Stimulated activated memory B cell treated with anti-CD40 and anti-IgM and Interleukin-4, amounts not matched to agents 10 μg/mL and 1 μg/mL and 100 μg/mL, for 72 hours (primary cell): ENCODE measurements at regions not wholly inside any gene's neighbourhood (a gene's known extent, or its start where the extent isn't known, plus 50 kb on each side); places are given as distances from the start of the nearest gene placed in this dataset.

ENCODE experiments used
- ATAC-seq: fragments of 150-1000 bp; cut with Tn5 transposase; 2 replicates; pipeline ENCODE4 v1.10.0; 2021
- H3K27ac Mint-ChIP-seq: one replicate; pipeline ENCODE4 v1.8.0; 2022; ENCODE audit warnings: mild to moderate bottlenecking, mixed read lengths
- H3K27me3 Mint-ChIP-seq: one replicate; pipeline ENCODE4 v1.8.0; 2022; ENCODE audit warnings: mixed read lengths
- H3K36me3 Mint-ChIP-seq: one replicate; pipeline ENCODE4 v1.8.0; 2022; ENCODE audit warnings: mixed read lengths
- H3K4me1 Mint-ChIP-seq: one replicate; pipeline ENCODE4 v1.8.0; 2022; ENCODE audit warnings: mixed read lengths
- H3K4me3 Mint-ChIP-seq: one replicate; pipeline ENCODE4 v1.8.0; 2022; ENCODE audit warnings: mild to moderate bottlenecking, moderate library complexity, mixed read lengths
- H3K9me3 Mint-ChIP-seq: one replicate; pipeline ENCODE4 v1.8.0; 2022; ENCODE audit warnings: mixed read lengths

DNA sequence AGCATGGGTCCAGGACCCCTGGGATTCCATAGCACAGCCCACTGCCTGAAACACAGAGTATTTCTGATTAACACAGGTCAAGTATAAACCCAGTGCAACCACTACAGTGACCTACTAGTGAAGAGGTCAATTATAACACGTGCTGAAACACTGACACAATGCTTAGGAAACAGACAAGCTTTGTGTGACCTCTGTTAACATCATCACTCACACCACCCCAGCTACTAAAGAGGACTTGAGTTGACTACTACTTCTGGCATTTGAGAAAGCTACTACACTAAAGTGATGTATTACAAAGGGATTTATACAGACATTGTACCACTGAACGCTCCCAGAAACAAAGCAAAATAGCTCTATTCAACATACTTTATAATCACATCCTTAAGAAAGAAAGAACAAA is 1935.9 kb upstream of the PCDH20 start:
- H3K36me3 Mint-ChIP-seq = no peaks in the 10 kb centered on the region
- no peak overlapping the region for H3K27ac Mint-ChIP-seq
- no peaks in the 10 kb centered on the region for H3K27me3 Mint-ChIP-seq
- H3K9me3 Mint-ChIP-seq = no peaks in the 10 kb centered on the region
- H3K4me3 Mint-ChIP-seq = no peak overlapping the region
- H3K4me1 Mint-ChIP-seq = no peaks in the 10 kb centered on the region
- no peak for ATAC-seq

DNA sequence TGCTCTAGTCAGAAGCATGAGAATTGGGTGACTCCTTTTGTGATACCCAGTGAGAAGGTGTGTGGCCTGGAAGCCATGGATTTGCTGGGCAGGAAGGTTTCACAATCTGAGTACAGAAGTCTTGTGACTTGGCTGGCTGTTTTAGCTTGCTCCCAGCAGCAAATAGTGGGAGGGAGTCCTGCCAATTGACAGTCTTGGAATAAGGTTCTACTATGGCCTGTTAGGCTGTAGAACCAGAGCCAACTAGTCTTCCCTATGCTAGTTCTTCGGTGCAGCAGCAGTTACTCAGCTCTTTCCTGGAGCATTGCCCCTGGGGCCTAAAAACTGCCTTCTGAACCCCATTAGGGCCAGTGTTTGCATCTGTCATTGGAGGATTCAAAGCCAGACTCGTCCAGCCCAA is 1935.4 kb upstream of the PCDH20 start:
- Mint-ChIP-seq H3K27me3 (no peaks in the 10 kb centered on the region), H3K4me1 (no peaks in the 10 kb centered on the region), H3K4me3 (no peak overlapping the region), H3K27ac (no peak overlapping the region), H3K9me3 (no peaks in the 10 kb centered on the region), H3K36me3 (no peaks in the 10 kb centered on the region)
- ATAC-seq = no peak

DNA sequence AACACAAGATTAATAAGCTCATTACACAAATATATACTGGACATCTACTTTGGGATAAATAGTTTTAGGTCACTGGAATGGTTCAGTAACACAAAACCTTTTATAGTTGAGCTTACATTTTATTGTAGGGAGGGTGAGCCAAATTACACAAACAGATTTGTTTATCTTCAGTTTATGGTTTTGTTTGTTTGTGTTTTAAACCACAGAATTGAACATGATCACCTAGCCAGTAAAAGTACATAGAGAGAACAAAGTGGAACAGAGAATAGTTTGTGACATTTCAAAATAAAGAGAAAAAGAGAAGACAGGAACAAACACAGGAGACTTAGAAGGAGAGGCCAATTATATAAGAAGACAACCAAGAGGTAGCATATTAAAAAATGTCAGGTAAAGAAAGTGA is 1930.2 kb upstream of the PCDH20 start:
- Mint-ChIP-seq H3K9me3 (peaks cover 3% of the 10 kb centered on the region), H3K27ac (no peak overlapping the region), H3K36me3 (no peaks in the 10 kb centered on the region), H3K4me3 (no peak overlapping the region), H3K27me3 (no peaks in the 10 kb centered on the region), H3K4me1 (no peaks in the 10 kb centered on the region)
- no peak for ATAC-seq

DNA sequence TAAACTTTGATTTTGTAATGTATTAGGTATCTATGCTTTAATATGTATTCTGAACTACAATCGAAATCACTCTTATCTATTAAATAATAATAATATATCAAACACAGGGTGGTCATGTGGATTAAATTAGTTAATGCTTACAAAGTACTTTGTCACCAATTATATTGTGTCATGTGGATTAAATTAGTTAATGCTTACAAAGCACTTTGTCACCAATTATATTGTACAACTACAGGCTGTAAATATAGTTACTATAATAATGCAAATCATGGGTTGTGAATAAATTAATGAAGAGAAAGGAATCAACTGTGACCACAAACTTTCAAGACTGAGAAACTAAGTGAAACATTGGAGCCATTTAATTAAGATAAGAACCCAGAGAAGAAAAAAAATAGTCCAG is 1929.1 kb upstream of the PCDH20 start:
- Mint-ChIP-seq H3K27ac (no peak overlapping the region), H3K9me3 (peaks cover 3% of the 10 kb centered on the region), H3K4me3 (no peak overlapping the region), H3K36me3 (no peaks in the 10 kb centered on the region), H3K4me1 (no peaks in the 10 kb centered on the region), H3K27me3 (no peaks in the 10 kb centered on the region)
- ATAC-seq = no peak

DNA sequence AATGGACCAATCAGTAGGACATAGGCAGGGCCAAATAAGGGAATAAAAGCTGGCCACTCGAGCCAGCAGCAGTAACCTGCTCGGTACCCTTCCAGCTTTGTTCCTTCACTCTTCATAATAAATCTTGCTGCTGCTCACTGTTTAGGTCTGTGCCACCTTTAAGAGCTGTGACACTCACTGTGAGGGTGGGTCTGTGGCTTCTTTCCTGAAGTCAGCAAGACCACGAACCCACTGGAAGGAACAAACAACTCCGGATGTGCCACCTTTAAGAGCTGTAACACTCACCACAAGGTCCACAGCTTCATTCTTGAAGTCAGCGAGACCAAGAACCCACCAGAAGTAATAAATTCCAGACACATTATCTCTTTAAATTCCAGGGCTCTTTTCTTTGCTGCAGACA is 1922.3 kb upstream of the PCDH20 start:
- Mint-ChIP-seq H3K9me3 (peaks cover 5% of the 10 kb centered on the region), H3K36me3 (no peaks in the 10 kb centered on the region), H3K4me3 (no peak overlapping the region), H3K27me3 (no peaks in the 10 kb centered on the region), H3K4me1 (no peaks in the 10 kb centered on the region), H3K27ac (no peak overlapping the region)
- no peak for ATAC-seq

DNA sequence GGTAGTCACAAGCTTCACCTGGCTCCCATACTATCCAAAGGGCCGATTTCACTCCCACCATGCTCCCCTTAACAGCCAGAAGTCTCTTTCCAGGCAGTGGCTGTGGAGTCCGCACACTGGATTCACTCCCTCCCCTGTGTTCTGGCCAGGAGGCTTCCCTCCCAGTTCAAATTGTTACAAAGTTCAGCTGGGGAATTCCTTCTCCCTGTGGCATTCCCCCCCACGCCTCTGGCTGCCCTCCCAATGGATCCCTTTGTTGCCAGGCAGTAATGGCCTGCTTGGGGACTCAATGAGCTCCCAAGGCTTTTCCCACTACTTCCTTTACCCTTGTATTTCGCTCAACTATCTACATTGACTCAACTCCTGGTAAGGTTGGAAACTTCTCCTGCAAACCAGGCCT is 1921.4 kb upstream of the PCDH20 start:
- H3K27ac Mint-ChIP-seq = no peak overlapping the region
- no peaks in the 10 kb centered on the region for H3K27me3 Mint-ChIP-seq
- H3K9me3 Mint-ChIP-seq = peaks cover 7% of the 10 kb centered on the region
- no peaks in the 10 kb centered on the region for H3K36me3 Mint-ChIP-seq
- no peak for ATAC-seq
- H3K4me3 Mint-ChIP-seq = no peak overlapping the region
- H3K4me1 Mint-ChIP-seq = no peaks in the 10 kb centered on the region

DNA sequence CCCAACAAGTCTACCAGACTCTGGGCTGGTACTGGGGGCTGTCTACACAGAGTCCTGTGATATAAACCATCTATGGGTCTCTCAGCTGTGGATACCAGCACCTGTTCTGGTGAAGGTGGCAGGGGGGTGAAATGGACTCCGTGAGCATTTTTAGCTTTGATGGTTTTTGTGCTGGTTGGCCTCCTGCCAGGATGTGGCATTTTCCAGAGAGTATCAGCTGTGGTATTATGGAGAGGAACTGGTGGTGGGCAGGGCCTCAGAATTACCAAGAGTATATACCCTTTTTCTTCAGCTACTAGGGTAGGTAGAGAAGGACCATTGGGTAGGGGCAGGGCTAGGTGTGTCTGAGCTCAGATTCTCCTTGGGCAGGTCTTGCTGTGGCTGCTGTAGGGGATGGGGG is 1920.9 kb upstream of the PCDH20 start:
- ATAC-seq = no peak
- Mint-ChIP-seq H3K4me3 (no peak overlapping the region), H3K27me3 (no peaks in the 10 kb centered on the region), H3K36me3 (no peaks in the 10 kb centered on the region), H3K9me3 (peaks cover 7% of the 10 kb centered on the region), H3K27ac (no peak overlapping the region), H3K4me1 (no peaks in the 10 kb centered on the region)

DNA sequence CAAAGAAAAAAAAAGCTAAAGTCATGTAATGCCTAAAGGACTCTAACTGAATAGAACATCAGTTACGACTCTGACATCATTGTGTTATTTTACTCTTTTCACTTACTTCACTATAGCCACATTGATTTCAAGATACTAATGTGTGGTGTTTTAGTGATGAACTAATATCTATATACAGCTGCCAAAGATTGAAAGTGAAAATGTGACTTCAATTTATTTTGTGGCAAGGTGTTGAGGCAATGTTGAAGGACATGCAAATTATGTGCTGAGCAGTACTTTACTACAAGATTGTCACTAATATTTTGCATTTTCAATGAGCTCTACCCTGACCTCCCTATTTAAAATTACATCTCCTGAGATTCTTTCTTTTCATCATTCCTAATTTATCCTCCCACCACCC is 1911.9 kb upstream of the PCDH20 start:
- Mint-ChIP-seq H3K9me3 (peaks cover 5% of the 10 kb centered on the region), H3K4me3 (no peak overlapping the region), H3K27me3 (no peaks in the 10 kb centered on the region), H3K36me3 (no peaks in the 10 kb centered on the region), H3K27ac (no peak overlapping the region), H3K4me1 (no peaks in the 10 kb centered on the region)
- no peak for ATAC-seq

DNA sequence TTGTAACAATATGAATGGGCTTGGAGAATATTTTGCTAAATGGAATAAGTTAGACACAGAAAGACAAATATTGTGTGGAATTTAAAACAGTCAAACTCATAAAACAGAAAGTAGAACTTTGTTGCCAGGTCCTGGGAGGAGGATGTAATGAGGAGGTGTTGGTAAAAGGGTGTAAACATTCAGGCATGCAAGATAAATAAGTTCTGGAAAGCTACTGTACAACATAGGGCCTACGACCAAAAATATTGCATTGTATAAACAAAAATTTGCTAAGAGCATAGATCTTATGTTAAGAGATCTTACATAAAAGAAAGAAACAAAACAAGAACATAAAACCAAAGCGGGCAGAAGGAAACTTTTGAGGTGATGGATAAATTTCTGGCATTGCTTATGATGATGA is 1907.8 kb upstream of the PCDH20 start:
- H3K9me3 Mint-ChIP-seq = peaks cover 5% of the 10 kb centered on the region
- H3K27me3 Mint-ChIP-seq = no peaks in the 10 kb centered on the region
- H3K36me3 Mint-ChIP-seq = no peaks in the 10 kb centered on the region
- H3K4me3 Mint-ChIP-seq = no peak overlapping the region
- H3K4me1 Mint-ChIP-seq = no peaks in the 10 kb centered on the region
- no peak overlapping the region for H3K27ac Mint-ChIP-seq
- no peak for ATAC-seq

DNA sequence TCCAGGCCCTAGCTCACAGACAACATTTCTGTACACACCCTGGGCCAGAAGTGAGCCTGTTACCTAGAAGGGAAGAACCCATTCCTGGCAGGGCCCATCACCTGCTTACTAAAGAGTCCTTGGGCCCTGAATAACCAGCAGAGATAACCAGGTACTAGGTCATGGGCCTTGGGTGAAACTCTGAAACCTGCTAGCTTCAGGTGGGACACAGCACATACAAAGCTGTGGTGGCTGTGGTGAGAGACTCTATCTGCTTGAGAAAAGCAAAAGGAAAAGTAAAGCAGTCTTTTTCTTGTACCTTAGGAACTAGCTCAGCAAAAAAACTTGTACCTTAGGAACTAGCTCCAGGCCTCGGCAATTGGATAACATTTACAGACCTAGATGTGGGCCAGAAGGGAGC is 1895.9 kb upstream of the PCDH20 start:
- Mint-ChIP-seq H3K9me3 (peaks cover 6% of the 10 kb centered on the region), H3K4me1 (no peaks in the 10 kb centered on the region), H3K4me3 (no peak overlapping the region), H3K27ac (no peak overlapping the region), H3K36me3 (no peaks in the 10 kb centered on the region), H3K27me3 (no peaks in the 10 kb centered on the region)
- ATAC-seq = no peak

DNA sequence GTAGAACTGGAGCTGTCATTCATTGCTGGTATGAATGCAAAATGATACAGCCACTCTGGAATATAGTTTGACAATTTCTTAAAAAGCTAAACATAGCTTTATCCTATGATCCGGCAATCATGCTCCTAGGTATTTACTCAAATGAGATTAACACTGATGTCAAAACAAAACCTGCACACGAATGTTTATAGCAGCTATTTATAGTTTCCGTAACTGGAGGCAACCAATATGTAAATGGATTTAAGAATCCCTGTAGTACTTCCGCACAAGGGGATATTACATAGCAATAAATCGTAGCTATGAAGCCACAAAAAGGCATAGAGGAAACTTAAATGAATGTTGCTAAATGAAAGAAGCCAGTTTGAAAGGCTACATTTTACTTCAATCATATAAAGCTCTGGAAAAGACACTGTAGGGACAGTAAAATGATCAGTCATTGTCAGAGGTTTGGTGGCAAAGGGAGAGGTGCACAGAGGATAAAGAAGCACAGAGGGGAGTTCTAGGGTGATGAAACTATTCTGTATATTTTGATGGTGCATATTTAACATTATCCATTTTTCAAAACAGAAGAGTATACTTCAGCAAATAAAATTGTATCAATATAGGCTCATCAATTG is 1893.0 kb upstream of the PCDH20 start:
- H3K27me3 Mint-ChIP-seq = no peaks in the 10 kb centered on the region
- peaks cover 2% of the 10 kb centered on the region for H3K9me3 Mint-ChIP-seq
- H3K4me3 Mint-ChIP-seq = no peak overlapping the region
- no peaks in the 10 kb centered on the region for H3K36me3 Mint-ChIP-seq
- ATAC-seq = no peak
- H3K4me1 Mint-ChIP-seq = no peaks in the 10 kb centered on the region
- H3K27ac Mint-ChIP-seq = no peak overlapping the region

DNA sequence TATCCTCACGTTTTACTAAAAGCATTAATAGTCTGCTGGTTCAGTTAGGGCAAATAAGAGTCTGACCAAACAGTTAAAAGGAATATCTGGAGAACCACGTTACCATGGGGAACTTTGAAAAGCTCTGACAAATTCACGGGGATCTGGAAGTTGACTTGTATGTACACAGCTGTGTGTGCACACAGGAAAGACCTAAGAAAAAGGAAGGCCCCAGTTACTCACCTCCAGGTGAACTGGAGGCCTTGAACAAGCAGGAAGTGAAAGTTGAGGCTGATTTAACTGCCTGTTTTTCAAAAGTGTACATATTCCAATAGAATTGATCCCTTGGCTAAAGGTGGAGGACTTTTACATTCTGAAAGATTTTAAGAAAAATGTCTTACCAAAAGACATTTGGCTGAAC is 1891.6 kb upstream of the PCDH20 start:
- ATAC-seq = no peak
- H3K4me3 Mint-ChIP-seq = no peak overlapping the region
- H3K9me3 Mint-ChIP-seq = peaks cover 2% of the 10 kb centered on the region
- H3K27me3 Mint-ChIP-seq = no peaks in the 10 kb centered on the region
- no peaks in the 10 kb centered on the region for H3K4me1 Mint-ChIP-seq
- no peaks in the 10 kb centered on the region for H3K36me3 Mint-ChIP-seq
- H3K27ac Mint-ChIP-seq = no peak overlapping the region

DNA sequence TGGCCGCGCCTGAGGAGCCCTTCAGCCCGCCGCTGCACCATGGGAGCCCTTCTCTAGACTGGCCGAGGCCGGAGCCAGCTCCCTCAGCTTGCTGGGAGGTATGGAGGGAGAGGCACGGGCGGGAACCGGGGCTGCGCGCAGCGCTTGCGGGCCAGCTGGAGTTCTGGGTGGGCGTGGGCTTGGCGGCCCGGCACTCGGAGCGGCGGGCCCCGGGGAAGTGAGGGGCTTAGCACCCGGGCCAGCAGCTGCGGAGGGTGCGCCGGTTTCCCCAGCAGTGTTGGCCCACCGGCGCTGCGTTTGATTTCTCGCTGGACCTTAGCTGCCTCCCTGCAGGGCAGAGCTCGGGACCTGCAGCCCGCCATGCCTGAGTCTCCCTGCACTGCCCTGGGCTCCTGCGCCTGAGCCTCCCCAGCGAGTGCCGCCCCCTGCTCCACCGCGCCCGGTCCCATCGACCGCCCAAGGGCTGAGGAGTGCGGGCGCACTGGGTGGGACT is 1890.0 kb upstream of the PCDH20 start:
- H3K27me3 Mint-ChIP-seq = no peaks in the 10 kb centered on the region
- no peaks in the 10 kb centered on the region for H3K4me1 Mint-ChIP-seq
- peak; percentile 16 for ATAC-seq
- no peak overlapping the region for H3K27ac Mint-ChIP-seq
- H3K36me3 Mint-ChIP-seq = no peaks in the 10 kb centered on the region
- H3K4me3 Mint-ChIP-seq = no peak overlapping the region
- H3K9me3 Mint-ChIP-seq = peaks cover 2% of the 10 kb centered on the region

DNA sequence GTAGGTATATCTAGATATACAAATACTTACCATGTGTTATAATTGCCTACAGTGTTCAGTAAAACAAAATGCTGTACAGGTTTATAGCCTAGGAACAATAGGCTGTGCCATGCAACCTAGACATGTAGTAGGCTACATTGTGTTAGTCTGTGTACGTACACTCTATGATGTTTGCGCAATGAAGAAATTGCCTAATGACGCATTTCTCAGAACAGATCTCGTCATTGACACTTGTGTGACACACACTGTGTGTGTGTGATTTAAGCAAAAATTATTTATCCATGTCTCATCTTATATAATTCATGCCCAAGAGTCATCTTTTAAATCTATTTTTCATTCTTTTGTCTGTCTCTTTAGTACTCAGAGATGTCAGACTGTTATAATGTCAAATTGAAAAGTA is 1888.8 kb upstream of the PCDH20 start:
- Mint-ChIP-seq H3K27ac (no peak overlapping the region), H3K27me3 (no peaks in the 10 kb centered on the region), H3K4me3 (no peak overlapping the region), H3K9me3 (peaks cover 2% of the 10 kb centered on the region), H3K4me1 (no peaks in the 10 kb centered on the region), H3K36me3 (no peaks in the 10 kb centered on the region)
- no peak for ATAC-seq

DNA sequence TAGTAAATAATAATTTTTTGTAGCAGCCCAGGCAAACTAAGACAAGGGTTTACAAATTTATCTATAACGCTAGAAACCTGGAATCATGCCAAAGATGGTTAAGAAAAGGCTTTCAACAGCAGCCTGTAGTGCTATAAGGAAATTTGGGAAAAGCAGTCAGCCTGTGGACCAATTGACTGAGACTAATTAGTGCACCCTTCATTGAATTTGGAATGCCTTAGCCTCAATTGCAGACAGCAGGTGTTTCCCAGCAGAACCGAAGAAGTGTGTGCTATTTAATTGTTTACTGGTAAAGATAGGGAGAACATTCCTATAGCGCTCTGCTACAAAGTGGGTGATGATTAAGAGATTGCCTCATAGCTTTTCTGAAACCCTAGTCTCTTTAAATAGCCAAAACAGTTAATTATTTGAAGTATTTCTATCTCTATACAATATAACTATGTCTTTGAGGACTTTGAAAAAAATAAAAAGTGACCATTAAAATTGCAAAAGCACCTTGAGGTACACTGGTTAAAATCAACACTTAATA is 1884.3 kb upstream of the PCDH20 start:
- H3K4me3 Mint-ChIP-seq = no peak overlapping the region
- H3K36me3 Mint-ChIP-seq = no peaks in the 10 kb centered on the region
- no peak for ATAC-seq
- no peaks in the 10 kb centered on the region for H3K27me3 Mint-ChIP-seq
- H3K4me1 Mint-ChIP-seq = no peaks in the 10 kb centered on the region
- no peak overlapping the region for H3K27ac Mint-ChIP-seq
- H3K9me3 Mint-ChIP-seq = no peaks in the 10 kb centered on the region

DNA sequence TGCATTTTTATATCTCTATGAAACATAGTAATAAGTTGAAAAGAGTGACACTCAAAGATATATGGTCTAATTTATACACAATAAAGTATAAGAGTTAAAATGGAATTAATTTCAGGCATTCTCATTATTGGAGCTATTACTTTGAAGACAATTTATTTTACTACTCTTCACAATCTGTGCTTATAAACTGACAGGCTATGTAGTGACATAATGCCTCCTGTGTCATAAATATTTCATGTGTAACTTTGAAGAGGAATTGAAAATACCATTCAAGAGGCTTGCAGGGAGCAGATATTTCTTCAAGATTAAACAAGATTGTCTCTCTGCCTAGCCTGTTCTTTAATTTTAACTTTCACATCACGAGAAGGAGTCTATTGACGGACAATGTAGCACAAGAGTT is 1881.5 kb upstream of the PCDH20 start:
- Mint-ChIP-seq H3K4me3 (no peak overlapping the region), H3K27me3 (no peaks in the 10 kb centered on the region), H3K27ac (no peak overlapping the region), H3K9me3 (no peaks in the 10 kb centered on the region), H3K36me3 (no peaks in the 10 kb centered on the region), H3K4me1 (no peaks in the 10 kb centered on the region)
- no peak for ATAC-seq

DNA sequence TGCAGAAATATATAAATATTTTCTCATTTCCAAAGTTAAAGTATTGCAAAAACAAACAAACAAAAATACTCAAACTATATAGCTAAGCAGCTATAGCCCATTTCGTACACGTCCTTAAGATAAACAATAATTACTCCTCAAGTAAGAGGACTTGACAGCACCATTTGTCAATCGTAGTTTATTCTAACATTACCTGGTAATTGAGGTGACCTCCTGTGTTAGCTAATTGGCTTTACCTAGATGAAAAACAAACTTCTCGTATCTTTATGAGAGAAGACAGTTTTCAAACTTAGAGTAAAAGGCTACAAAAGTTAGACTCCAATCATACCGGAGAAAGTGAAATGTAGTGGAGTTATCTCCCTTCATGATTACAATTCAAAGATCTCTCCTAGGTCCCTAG is 1876.1 kb upstream of the PCDH20 start:
- H3K4me3 Mint-ChIP-seq = no peak overlapping the region
- H3K27me3 Mint-ChIP-seq = no peaks in the 10 kb centered on the region
- H3K27ac Mint-ChIP-seq = no peak overlapping the region
- no peaks in the 10 kb centered on the region for H3K36me3 Mint-ChIP-seq
- H3K9me3 Mint-ChIP-seq = peaks cover 3% of the 10 kb centered on the region
- no peaks in the 10 kb centered on the region for H3K4me1 Mint-ChIP-seq
- no peak for ATAC-seq
